HG02623 (cell line): ENCODE measurements at regions not wholly inside any gene's neighbourhood (a gene's known extent, or its start where the extent isn't known, plus 50 kb on each side); places are given as distances from the start of the nearest gene placed in this dataset.

ENCODE experiments used
- ATAC-seq: cut with Tn5 transposase; IDR thresholded peaks from one replicate; pipeline ENCODE4 v1.9.1; 2021; ENCODE audit warnings: moderate library complexity; ENCODE audit not compliant: unreplicated experiment

- ATAC-seq: peak; percentile 61
These were observed 65.6 kb upstream of the KDM7A start for GRCh38 chr7:140242057-140243031.

- ATAC-seq: no peak
These were observed 62.8 kb upstream of the KDM7A start for GRCh38 chr7:140239653-140239935.

- no peak for ATAC-seq
These were observed 62.2 kb upstream of the KDM7A start for GRCh38 chr7:140238778-140239652.

- ATAC-seq: no peak
These were observed 60.6 kb upstream of the KDM7A start for GRCh38 chr7:140237390-140237789.

GRCh38 chr7:140236626-140237025, 59.8 kb upstream of the KDM7A start:
- ATAC-seq: no peak

- no peak for ATAC-seq
These were observed 58.3 kb upstream of the KDM7A start for GRCh38 chr7:140235114-140235513.

GRCh38 chr7:140232957-140233917, 56.5 kb upstream of the KDM7A start:
- ATAC-seq: no peak

- ATAC-seq: no peak
These were observed 55.1 kb upstream of the KDM7A start for GRCh38 chr7:140231771-140232491.

- no peak for ATAC-seq
These were observed 54.3 kb upstream of the KDM7A start for GRCh38 chr7:140230861-140231770.

GRCh38 chr7:140230516-140230860, 53.7 kb upstream of the KDM7A start:
- ATAC-seq: no peak

GRCh38 chr7:140229591-140230515, 53.1 kb upstream of the KDM7A start:
- no peak for ATAC-seq

- no peak for ATAC-seq
These were observed 52.3 kb upstream of the KDM7A start for GRCh38 chr7:140229101-140229525.
